Cardiac fibroblast (primary cell): ENCODE measurements at regions not wholly inside any gene's neighbourhood (a gene's known extent, or its start where the extent isn't known, plus 50 kb on each side); places are given as distances from the start of the nearest gene placed in this dataset.
"Not testable (repeated sequence)": the region's sequence is repeated elsewhere in the genome, so short reads cannot be mapped to it uniquely, and the experiment has no call there.

ENCODE experiments used
- DNase-seq, 2 donors: peaks; one replicate each; pipeline versions ENCODE4 v3.0.0 to v3.0.0-alpha.2; 2010; ENCODE audit warnings: low read depth in 2 of 2
- H3K4me3 ChIP-seq, 2 donors: replicated peaks in 1 of 2; 1 replicate in 1 of 2; 2 replicates in 1 of 2; pipeline ENCODE4 v1.5.1; 2011; ENCODE audit warnings: low read depth in 2 of 2, low read length in 2 of 2, mild to moderate bottlenecking in 2 of 2, moderate library complexity in 1 of 2
- TF ChIP-seq, protein P1 (sequence below): IDR thresholded peaks from one replicate; pipeline ENCODE4 v1.5.1; 2011; ENCODE audit warnings: low read depth, mild to moderate bottlenecking, low read length, inconsistent platforms

DNA sequence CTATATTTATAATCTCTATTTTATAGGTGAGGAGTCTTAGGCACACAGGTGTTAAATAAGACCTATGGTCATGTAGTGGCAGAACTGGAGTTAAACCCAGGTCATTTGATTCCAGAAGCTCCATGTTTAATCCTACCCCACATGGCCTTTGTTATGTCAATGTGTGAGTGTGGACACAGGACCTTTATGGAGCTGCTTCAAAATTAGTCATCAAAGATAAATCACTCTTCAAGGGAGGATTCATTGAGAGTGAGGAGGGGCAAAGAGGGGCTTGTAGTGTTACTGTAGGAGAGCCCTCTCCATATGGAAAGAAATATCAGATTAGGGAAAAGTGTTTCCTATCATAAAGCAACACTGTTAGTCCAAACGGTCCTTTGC lies 74.6 kb upstream of the ARRDC3 start:
- H3K4me3 ChIP-seq = no peak overlapping the region
- TF ChIP-seq, protein P1, sequence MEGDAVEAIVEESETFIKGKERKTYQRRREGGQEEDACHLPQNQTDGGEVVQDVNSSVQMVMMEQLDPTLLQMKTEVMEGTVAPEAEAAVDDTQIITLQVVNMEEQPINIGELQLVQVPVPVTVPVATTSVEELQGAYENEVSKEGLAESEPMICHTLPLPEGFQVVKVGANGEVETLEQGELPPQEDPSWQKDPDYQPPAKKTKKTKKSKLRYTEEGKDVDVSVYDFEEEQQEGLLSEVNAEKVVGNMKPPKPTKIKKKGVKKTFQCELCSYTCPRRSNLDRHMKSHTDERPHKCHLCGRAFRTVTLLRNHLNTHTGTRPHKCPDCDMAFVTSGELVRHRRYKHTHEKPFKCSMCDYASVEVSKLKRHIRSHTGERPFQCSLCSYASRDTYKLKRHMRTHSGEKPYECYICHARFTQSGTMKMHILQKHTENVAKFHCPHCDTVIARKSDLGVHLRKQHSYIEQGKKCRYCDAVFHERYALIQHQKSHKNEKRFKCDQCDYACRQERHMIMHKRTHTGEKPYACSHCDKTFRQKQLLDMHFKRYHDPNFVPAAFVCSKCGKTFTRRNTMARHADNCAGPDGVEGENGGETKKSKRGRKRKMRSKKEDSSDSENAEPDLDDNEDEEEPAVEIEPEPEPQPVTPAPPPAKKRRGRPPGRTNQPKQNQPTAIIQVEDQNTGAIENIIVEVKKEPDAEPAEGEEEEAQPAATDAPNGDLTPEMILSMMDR = no peak
- DNase-seq = no peak

DNA sequence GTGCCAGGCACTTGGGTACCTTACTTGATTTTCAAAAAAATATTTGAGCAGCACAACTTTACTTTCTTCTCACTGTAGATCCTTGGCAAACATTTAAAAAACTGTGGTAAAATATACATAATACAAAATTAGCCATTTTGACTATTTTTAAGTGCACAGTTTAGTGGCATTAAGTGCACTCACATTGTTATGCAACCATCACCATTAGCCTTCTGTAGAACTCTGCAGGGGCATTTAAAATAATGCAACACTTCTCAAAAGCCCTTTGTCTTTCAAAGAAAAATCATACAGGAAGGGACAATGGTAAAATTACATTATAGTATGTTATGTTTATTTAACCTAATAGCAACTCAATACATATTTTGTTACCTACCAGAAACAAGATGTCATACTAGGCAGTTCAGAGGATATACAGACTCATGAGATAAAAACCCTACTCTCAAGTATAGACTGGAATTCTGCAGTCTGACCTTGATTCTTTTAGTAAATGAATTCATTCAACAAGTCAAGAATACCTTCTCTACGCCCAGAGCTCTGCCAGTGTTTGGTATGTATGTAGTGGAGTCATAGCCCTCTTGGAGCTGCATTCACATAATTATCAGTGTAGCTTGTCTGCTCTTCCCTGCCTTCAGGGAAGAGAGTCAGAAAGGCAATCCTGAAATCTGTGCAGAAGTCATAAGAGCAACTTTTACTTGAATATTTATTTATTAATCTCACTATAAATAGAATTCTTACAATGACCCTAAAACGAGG lies 74.0 kb upstream of the ARRDC3 start:
- DNase-seq = no peak
- TF ChIP-seq, protein P1 = no peak
- no peak overlapping the region for H3K4me3 ChIP-seq

DNA sequence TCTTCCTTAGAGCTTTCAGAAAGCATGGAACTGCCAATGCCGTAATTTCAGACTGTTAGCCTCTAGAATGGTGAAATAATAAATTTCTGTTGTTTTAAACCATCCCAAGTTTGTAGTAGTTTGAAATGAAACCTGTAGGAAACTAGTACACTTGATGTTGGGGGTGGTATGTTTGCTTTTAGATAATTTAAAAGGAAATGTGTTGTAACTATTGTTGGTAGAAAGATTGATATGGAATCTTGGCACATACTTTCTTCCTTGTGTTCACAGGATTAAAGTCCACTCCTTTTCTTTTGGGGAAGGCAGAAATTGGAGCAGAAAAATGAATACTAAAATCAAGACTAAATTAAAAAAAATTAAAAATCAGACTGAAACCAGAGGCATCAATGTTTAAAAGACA lies 66.0 kb upstream of the ARRDC3 start:
- DNase-seq = peak in 1 of 2 donors; percentile 15
- TF ChIP-seq, protein P1 = no peak
- H3K4me3 ChIP-seq = no peak overlapping the region

DNA sequence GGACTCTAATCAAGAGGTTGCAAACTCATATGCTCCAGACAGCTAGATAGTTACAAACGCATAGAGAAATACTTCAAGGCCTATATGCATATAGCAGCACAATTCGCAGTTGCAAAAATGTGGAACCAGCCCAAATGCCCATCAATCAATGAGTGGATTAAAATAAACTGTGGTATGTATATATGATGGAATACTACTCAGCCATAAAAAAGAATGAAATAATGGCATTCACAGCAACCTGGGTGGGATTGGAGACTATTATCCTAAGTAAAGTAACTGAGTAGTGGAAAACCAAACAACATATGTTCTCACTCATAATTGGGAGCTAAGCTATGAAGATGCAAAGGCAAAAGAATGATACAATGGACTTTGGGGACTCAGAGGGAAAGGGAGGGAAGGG lies 65.0 kb upstream of the ARRDC3 start:
- DNase-seq, H3K4me3 ChIP-seq: not testable (repeated sequence)

DNA sequence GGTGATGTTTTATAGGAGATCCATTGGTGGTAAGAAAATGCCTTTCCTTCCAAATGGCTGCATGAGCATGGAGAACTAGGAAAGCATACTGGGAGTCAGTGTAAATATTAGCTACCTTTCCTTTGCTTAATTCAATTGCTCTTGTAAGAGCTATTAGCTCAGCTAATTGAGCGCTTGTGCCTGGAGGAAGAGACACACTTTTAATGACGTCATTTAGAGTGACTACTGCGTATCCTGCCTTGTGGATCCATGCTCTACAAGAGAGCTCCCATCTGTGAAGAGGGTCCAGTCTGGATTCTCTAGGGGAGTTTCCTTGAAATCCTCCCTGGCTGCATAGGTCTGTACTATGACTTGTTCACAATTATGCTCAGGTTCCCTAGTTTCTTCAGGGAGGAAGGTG lies 63.8 kb upstream of the ARRDC3 start:
- DNase-seq, H3K4me3 ChIP-seq: not testable (repeated sequence)

DNA sequence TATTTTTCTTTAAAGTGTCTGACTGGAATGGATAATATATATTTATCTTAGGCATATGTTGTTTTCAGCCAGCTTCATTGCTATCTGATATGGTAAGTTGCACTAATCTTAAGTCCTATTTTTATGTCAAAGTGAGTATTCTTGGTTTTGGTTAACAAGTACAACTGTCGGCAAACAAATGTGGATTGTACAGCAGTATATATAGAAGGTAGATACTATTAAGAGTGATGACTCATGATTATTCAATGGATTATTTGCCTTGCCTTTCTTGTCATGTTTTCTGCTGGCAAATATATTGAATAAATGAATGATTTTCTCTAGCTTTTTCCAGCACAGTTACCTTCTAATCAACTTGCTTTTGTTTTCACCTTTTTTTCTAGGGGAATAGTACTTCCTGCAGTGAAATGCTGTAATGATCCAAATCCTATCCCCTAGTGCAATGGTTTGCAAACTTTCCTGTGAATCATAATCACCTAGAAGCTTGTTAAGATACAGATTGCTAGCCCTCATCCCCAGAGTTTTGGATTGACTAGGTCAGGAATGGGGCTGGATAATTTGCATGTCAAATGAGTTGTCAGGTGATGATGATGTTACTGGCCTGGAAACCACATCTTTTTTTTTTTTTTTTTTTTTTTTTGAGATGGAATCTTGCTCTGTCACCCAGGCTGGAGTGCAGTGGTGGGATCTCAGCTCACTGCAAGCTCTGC lies 60.8 kb upstream of the ARRDC3 start:
- peak in 1 of 2 donors; percentile 6 for DNase-seq
- no peak overlapping the region for H3K4me3 ChIP-seq
- TF ChIP-seq, protein P1 = no peak

DNA sequence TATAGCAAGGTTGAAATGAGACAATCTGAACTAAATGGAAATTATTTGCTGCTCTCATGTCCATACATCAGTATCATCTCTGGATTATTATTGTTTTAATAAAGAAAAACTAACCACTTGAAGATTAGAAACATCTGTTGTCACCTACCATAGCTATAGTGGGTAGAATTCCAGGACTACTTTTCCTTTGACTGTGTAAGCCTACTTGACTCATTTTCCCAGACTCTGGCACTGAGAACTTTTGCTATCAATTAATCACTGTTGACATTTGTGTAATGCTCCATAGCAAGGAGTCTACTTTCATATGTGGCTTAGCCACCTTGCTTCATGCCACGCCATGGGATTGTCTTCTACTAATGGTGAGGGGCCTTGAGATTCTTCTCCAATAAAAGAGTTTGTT lies 59.9 kb upstream of the ARRDC3 start:
- no peak overlapping the region for H3K4me3 ChIP-seq
- peak in 1 of 2 donors; percentile 62 for DNase-seq
- TF ChIP-seq, protein P1 = no peak
